GM12878 (cell line): ENCODE measurements at regions not wholly inside any gene's neighbourhood (a gene's known extent, or its start where the extent isn't known, plus 50 kb on each side); places are given as distances from the start of the nearest gene placed in this dataset.

ENCODE experiments used
- ATAC-seq: fragments of 200-7000 bp; cut with Tn5 transposase; 3 replicates; pipeline ENCODE4 v1.9.1; 2020; ENCODE audit warnings: mild to moderate bottlenecking, moderate library complexity
- BruUV-seq: library from RNA; stranded (reverse); fragments of 400-500 nt; replicated peaks from 2 replicates; lab custom pipeline; 2021; lab: Mats Ljungman, UMichigan
- CTCF ChIA-PET: fragments of 300-600 bp; sonication (Branson Sonifier 250); formaldehyde crosslinking; extraction: SDS; loops from one replicate; lab custom pipeline; 2021; ENCODE audit warnings: inconsistent platforms; lab: Yijun Ruan, JAX
- POLR2A ChIA-PET: fragments of 350-600 bp; formaldehyde crosslinking; extraction: SDS; loops from one replicate; lab custom pipeline; 2021; ENCODE audit warnings: inconsistent platforms; lab: Charles Lee
- RAD21 ChIA-PET: fragments of 300-600 bp; sonication (Branson Sonifier 250); formaldehyde crosslinking; loops from one replicate; lab custom pipeline; 2023; ENCODE audit warnings: antibody characterized with exemption; ENCODE audit not compliant: unreplicated experiment; lab: Charles Lee
- SMC1A ChIA-PET: fragments of 300-600 bp; sonication (Branson Sonifier 250); formaldehyde crosslinking; loops from one replicate; lab custom pipeline; 2023; ENCODE audit not compliant: unreplicated experiment, uncharacterized antibody; lab: Charles Lee
- DNase-seq: peaks from one replicate; pipeline ENCODE4 v3.0.0-alpha.2; 2011; ENCODE audit warnings: low read depth, low spot score
- FAIRE-seq: peaks from 3 replicates; lab custom pipeline; 2011; peaks lifted over from hg19 to GRCh38; lab: Jason Lieb, UNC
- H2AFZ ChIP-seq: 2 replicates; pipeline ENCODE4 v1.6.0; 2011; ENCODE audit warnings: low read depth, low read length, control low read depth; ENCODE audit not compliant: control insufficient read depth
- H3K27ac ChIP-seq: 2 replicates; pipeline ENCODE4 v1.5.1; 2011; ENCODE audit warnings: control low read depth; ENCODE audit not compliant: control insufficient read depth, insufficient read depth
- H3K27me3 ChIP-seq, 2 experiments: replicated peaks in 1 of 2; 2 replicates each; pipeline versions ENCODE4 v1.6.0 to v1.6.1; 2011; ENCODE audit warnings: low read length in 1 of 2; ENCODE audit not compliant: control insufficient read depth in 2 of 2, insufficient read depth in 2 of 2
- H3K36me3 ChIP-seq, 2 experiments: 2 replicates each; pipeline ENCODE4 v1.5.1; 2011; ENCODE audit warnings: low read length in 1 of 2; ENCODE audit not compliant: control insufficient read depth in 2 of 2, insufficient read depth in 2 of 2
- H3K4me1 ChIP-seq: 2 replicates; pipeline ENCODE4 v1.6.1; 2011; ENCODE audit warnings: mild to moderate bottlenecking, low read length, moderate library complexity, mixed read lengths; ENCODE audit not compliant: control insufficient read depth, insufficient read depth
- H3K4me2 ChIP-seq: 2 replicates; pipeline ENCODE4 v1.6.0; 2011; ENCODE audit warnings: control low read depth; ENCODE audit not compliant: control insufficient read depth, insufficient read depth
- H3K4me3 ChIP-seq: fragments of 200-600 bp; sonication (generic); 2 replicates; pipeline ENCODE4 v1.5.1; 2016
- H3K79me2 ChIP-seq: 2 replicates; pipeline ENCODE4 v1.6.0; 2011; ENCODE audit warnings: low read length; ENCODE audit not compliant: control insufficient read depth, insufficient read depth
- H3K9ac ChIP-seq: 2 replicates; pipeline ENCODE4 v1.8.0; 2011; ENCODE audit warnings: low read length, control low read depth, mixed read lengths; ENCODE audit not compliant: control insufficient read depth, insufficient read depth
- H3K9me3 ChIP-seq: replicated peaks from 3 replicates; pipeline ENCODE4 v1.5.1; 2011; ENCODE audit warnings: mild to moderate bottlenecking, low read length; ENCODE audit not compliant: control insufficient read depth, insufficient read depth
- H4K20me1 ChIP-seq: 2 replicates; pipeline ENCODE4 v1.6.0; 2011; ENCODE audit not compliant: control insufficient read depth, insufficient read depth
- IKZF2 ChIP-seq, 2 experiments: fragments of 450-650 bp; IDR thresholded peaks; 2 replicates each; pipeline ENCODE4 v1.6.1; 2017; ENCODE audit warnings: mild to moderate bottlenecking in 2 of 2, moderate library complexity in 2 of 2
- MYC ChIP-seq: IDR thresholded peaks from 2 replicates; pipeline ENCODE4 v1.6.1; 2011; ENCODE audit warnings: mild to moderate bottlenecking, low read length, moderate library complexity, inconsistent platforms; ENCODE audit not compliant: insufficient read depth, insufficient replicate concordance, insufficient read length, severe bottlenecking
- POLR2AphosphoS5 ChIP-seq: IDR thresholded peaks from 2 replicates; pipeline ENCODE4 v1.6.1; 2011; ENCODE audit warnings: mild to moderate bottlenecking, low read length, inconsistent platforms
- WGBS: methylation state at CpG from one replicate; pipeline ENCODE4 v1.1.6; 2016; ENCODE audit warnings: low lambda C conversion rate; ENCODE audit not compliant: insufficient replicate concordance, insufficient coverage; ENCODE audit errors: missing lambda C conversion rate; 5-methylcytosine and 5-hydroxymethylcytosine counted together
- in situ Hi-C: fragments of 300-500 bp; cut with MboI; formaldehyde crosslinking; loops from 9 replicates; pipeline ENCODE4 v1.14.3; 2018; ENCODE audit warnings: mixed read lengths
- intact Hi-C: fragments of 100-400 bp; cut with micrococcal nuclease; formaldehyde crosslinking; loops from one replicate; pipeline ENCODE4 v1.14.2; 2022; ENCODE audit not compliant: unreplicated experiment
- TF ChIP-seq, protein P1 (sequence below): IDR thresholded peaks from 2 replicates; pipeline ENCODE4 v1.6.1; 2012; ENCODE audit warnings: mild to moderate bottlenecking, low read depth, low read length
- TF ChIP-seq, protein P2 (sequence below): IDR thresholded peaks from 2 replicates; pipeline ENCODE4 v1.6.1; 2012; ENCODE audit warnings: low read depth, low read length, improper control_type of control experiment

DNA sequence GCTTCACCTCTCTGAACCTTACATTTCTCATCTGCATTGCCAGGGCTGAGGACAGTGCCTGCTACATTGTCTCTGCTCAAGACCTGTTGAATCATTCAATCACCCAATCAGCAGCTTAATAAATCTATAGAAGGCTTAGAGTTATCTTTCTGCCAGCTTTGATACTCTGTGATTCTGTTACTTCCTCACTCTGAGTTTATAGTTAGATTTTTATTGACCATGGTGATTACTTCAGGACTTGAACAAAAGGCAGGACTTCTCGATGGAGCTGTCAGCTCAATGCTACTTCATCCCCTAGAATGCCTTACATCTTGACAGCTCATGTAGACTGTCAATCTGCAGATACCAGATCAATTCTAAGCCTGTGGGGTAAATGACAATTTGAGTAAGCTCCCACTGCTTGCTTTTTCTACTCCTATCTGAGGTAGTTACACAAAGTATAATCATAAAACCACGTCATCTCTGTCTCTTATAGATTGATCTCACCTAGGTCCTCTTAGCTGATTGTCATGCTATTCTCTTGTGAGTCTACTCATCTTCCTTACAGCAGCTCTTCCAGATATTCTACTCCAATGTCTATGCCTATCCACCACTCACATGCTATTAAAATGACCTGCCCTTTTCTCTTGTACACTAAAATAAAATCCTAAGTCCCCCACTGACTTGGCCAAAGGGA lies 318.3 kb upstream of the CA10 start (continued):
- TF ChIP-seq, protein P1, sequence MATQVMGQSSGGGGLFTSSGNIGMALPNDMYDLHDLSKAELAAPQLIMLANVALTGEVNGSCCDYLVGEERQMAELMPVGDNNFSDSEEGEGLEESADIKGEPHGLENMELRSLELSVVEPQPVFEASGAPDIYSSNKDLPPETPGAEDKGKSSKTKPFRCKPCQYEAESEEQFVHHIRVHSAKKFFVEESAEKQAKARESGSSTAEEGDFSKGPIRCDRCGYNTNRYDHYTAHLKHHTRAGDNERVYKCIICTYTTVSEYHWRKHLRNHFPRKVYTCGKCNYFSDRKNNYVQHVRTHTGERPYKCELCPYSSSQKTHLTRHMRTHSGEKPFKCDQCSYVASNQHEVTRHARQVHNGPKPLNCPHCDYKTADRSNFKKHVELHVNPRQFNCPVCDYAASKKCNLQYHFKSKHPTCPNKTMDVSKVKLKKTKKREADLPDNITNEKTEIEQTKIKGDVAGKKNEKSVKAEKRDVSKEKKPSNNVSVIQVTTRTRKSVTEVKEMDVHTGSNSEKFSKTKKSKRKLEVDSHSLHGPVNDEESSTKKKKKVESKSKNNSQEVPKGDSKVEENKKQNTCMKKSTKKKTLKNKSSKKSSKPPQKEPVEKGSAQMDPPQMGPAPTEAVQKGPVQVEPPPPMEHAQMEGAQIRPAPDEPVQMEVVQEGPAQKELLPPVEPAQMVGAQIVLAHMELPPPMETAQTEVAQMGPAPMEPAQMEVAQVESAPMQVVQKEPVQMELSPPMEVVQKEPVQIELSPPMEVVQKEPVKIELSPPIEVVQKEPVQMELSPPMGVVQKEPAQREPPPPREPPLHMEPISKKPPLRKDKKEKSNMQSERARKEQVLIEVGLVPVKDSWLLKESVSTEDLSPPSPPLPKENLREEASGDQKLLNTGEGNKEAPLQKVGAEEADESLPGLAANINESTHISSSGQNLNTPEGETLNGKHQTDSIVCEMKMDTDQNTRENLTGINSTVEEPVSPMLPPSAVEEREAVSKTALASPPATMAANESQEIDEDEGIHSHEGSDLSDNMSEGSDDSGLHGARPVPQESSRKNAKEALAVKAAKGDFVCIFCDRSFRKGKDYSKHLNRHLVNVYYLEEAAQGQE: no peak
- no peak for TF ChIP-seq POLR2AphosphoS5

DNA sequence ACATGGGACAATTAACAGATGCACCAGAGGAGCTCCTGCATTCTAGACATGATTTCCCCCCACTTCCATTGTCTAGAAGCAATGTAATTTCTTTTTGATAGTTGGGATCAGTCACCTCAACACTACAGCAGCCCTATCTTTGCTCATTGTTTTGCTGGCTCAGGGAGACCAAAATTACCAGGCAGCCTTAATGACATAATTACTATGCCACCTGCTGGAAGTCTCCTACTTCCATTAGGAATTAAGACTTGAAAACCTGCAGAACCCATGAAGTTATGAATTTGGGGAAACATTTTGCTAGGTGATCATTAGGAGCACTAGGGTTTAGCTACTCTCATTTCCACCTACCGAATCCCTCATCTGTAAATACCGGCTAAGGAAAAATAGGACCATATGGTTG lies 312.0 kb upstream of the CA10 start:
- Histone ChIP-seq H3K9me3 (no peaks in the 10 kb centered on the region), H3K27ac (no peak overlapping the region), H3K4me3 (no peak overlapping the region), H3K4me2 (no peak overlapping the region), H3K27me3 (no peaks in the 10 kb centered on the region), H3K36me3 (no peaks in the 10 kb centered on the region), H3K9ac (no peak overlapping the region), H3K79me2 (no peaks in the 10 kb centered on the region), H3K4me1 (no peaks in the 10 kb centered on the region), H2AFZ (no peak overlapping the region), H4K20me1 (no peaks in the 10 kb centered on the region)
- CTCF ChIA-PET: no interaction called here
- POLR2A ChIA-PET: no interaction called here
- SMC1A ChIA-PET: no interaction called here
- WGBS: 33% methylated on average over 2 of the region's 2 CpGs
- TF ChIP-seq, protein P2, sequence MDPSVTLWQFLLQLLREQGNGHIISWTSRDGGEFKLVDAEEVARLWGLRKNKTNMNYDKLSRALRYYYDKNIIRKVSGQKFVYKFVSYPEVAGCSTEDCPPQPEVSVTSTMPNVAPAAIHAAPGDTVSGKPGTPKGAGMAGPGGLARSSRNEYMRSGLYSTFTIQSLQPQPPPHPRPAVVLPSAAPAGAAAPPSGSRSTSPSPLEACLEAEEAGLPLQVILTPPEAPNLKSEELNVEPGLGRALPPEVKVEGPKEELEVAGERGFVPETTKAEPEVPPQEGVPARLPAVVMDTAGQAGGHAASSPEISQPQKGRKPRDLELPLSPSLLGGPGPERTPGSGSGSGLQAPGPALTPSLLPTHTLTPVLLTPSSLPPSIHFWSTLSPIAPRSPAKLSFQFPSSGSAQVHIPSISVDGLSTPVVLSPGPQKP: no peak
- TF ChIP-seq MYC (no peak), IKZF2 (IDR thresholded peaks at IDR 0.05) (no peak)
- BruUV-seq: no TSS peak
- intact Hi-C loops: no loop called here
- FAIRE-seq (no peak), ATAC-seq (no peak), DNase-seq (no peak)
- RAD21 ChIA-PET: no interaction called here
- in situ Hi-C loops: no loop called here
